Activated naive CD4-positive, alpha-beta T cell treated with Interleukin-2 at 50 U/mL for 16 hours (primary cell): ENCODE measurements at regions not wholly inside any gene's neighbourhood (a gene's known extent, or its start where the extent isn't known, plus 50 kb on each side); places are given as distances from the start of the nearest gene placed in this dataset.

ENCODE experiments used
- DNase-seq: peaks from one replicate; pipeline ENCODE4 v3.0.0-alpha.2; 2020

GRCh38 chr4:3818371-3818770, 52.2 kb downstream of the ADRA2C start:
- no peak for DNase-seq

GRCh38 chr4:3819210-3819919, 53.2 kb downstream of the ADRA2C start:
- no peak for DNase-seq

GRCh38 chr4:3820016-3820805, 54.0 kb downstream of the ADRA2C start:
- no peak for DNase-seq

- no peak for DNase-seq
Observed at GRCh38 chr4:3820806-3821579, 54.8 kb downstream of the ADRA2C start.

- DNase-seq: no peak
Observed at GRCh38 chr4:3821580-3822229, 55.5 kb downstream of the ADRA2C start.

GRCh38 chr4:3822230-3822947, 56.2 kb downstream of the ADRA2C start:
- no peak for DNase-seq

- no peak for DNase-seq
Observed at GRCh38 chr4:3823496-3824341, 57.5 kb downstream of the ADRA2C start.

GRCh38 chr4:3824521-3825270, 58.5 kb downstream of the ADRA2C start:
- DNase-seq: no peak

- no peak for DNase-seq
Observed at GRCh38 chr4:3825530-3825929, 59.3 kb downstream of the ADRA2C start.

- DNase-seq: no peak
Observed at GRCh38 chr4:3826247-3827172, 60.3 kb downstream of the ADRA2C start.

GRCh38 chr4:3827616-3828492, 61.7 kb downstream of the ADRA2C start:
- no peak for DNase-seq

GRCh38 chr4:3828546-3828945, 62.4 kb downstream of the ADRA2C start:
- no peak for DNase-seq

GRCh38 chr4:3829211-3829955, 63.2 kb downstream of the ADRA2C start:
- DNase-seq: no peak

- no peak for DNase-seq
Observed at GRCh38 chr4:3829956-3830773, 64.0 kb downstream of the ADRA2C start.

- no peak for DNase-seq
Observed at GRCh38 chr4:3830774-3831528, 64.8 kb downstream of the ADRA2C start.
